Neural cell (in vitro differentiated cells): ENCODE measurements at regions not wholly inside any gene's neighbourhood (a gene's known extent, or its start where the extent isn't known, plus 50 kb on each side); places are given as distances from the start of the nearest gene placed in this dataset.

ENCODE experiments used
- H2AFZ ChIP-seq: fragments of 200-600, 300-800 bp; sonication (generic), shearing (Covaris generic); 2 replicates; pipeline ENCODE4 v1.6.0; 2014; ENCODE audit warnings: low read depth, mild to moderate bottlenecking, antibody characterized with exemption, low read length, moderate library complexity
- H3F3A ChIP-seq: fragments of 200-600 bp; shearing (Covaris generic); 2 replicates; pipeline ENCODE4 v1.6.1; 2016; ENCODE audit warnings: mild to moderate bottlenecking, moderate library complexity, mixed read lengths, antibody characterized with exemption, low read length; ENCODE audit not compliant: insufficient read depth, poor library complexity, severe bottlenecking
- H3K27ac ChIP-seq: fragments of 200-600, 300-800 bp; sonication (generic), shearing (Covaris generic); 2 replicates; pipeline ENCODE4 v1.5.1; 2014; ENCODE audit warnings: mild to moderate bottlenecking, low read length, moderate library complexity
- H3K27me3 ChIP-seq: fragments of 300-800, 200-600 bp; sonication (generic), shearing (Covaris generic); 2 replicates; pipeline ENCODE4 v1.6.0; 2014; ENCODE audit warnings: mild to moderate bottlenecking, low read depth, low read length, moderate library complexity; ENCODE audit not compliant: insufficient read depth
- H3K36me3 ChIP-seq: fragments of 300-800, 200-600 bp; sonication (generic), shearing (Covaris generic); 2 replicates; pipeline ENCODE4 v1.5.1; 2014; ENCODE audit warnings: mild to moderate bottlenecking, antibody characterized with exemption, low read length, moderate library complexity; ENCODE audit not compliant: insufficient read depth
- H3K4me2 ChIP-seq: fragments of 300-800, 200-600 bp; sonication (generic), shearing (Covaris generic); 2 replicates; pipeline ENCODE4 v1.6.0; 2014; ENCODE audit warnings: mild to moderate bottlenecking, low read length
- H3K4me3 ChIP-seq: fragments of 300-800, 200-600 bp; sonication (generic), shearing (Covaris generic); 2 replicates; pipeline ENCODE4 v1.5.1; 2014; ENCODE audit warnings: mild to moderate bottlenecking, low read length, moderate library complexity
- H3K79me2 ChIP-seq: fragments of 200-600 bp; shearing (Covaris generic); replicated peaks from 2 replicates; pipeline ENCODE4 v1.6.0; 2014; ENCODE audit warnings: mild to moderate bottlenecking, low read length, moderate library complexity; ENCODE audit not compliant: insufficient read depth
- H3K9ac ChIP-seq: fragments of 300-800, 200-600 bp; sonication (generic), shearing (Covaris generic); 2 replicates; pipeline ENCODE4 v1.6.1; 2016; ENCODE audit warnings: mild to moderate bottlenecking, low read length, mixed read lengths
- H3K9me2 ChIP-seq: fragments of 200-600 bp; shearing (Covaris generic); 2 replicates; pipeline ENCODE4 v1.6.1; 2016; ENCODE audit warnings: mild to moderate bottlenecking, low read length, mixed read lengths; ENCODE audit not compliant: insufficient read depth
- H3K9me3 ChIP-seq: fragments of 200-600, 300-800 bp; sonication (generic), shearing (Covaris generic); 2 replicates; pipeline ENCODE4 v1.6.1; 2016; ENCODE audit warnings: mild to moderate bottlenecking, mixed run types, low read length, moderate library complexity, mixed read lengths
- H4K20me1 ChIP-seq: fragments of 200-600 bp; shearing (Covaris generic); 2 replicates; pipeline ENCODE4 v1.6.1; 2016; ENCODE audit warnings: mild to moderate bottlenecking, mixed run types; ENCODE audit not compliant: insufficient read depth
- EP300 ChIP-seq: fragments of 450-650 bp; conservative IDR thresholded peaks from 2 replicates; pipeline ENCODE4 v1.6.1; 2014; ENCODE audit warnings: antibody characterized with exemption, mild to moderate bottlenecking, moderate library complexity; ENCODE audit not compliant: poor library complexity, severe bottlenecking
- EZH2 ChIP-seq: fragments of 200-600, 300-800 bp; shearing (Covaris generic), sonication (generic); IDR thresholded peaks from 2 replicates; pipeline ENCODE4 v1.6.1; 2014; ENCODE audit warnings: antibody characterized with exemption, low read length, borderline replicate concordance, mild to moderate bottlenecking; ENCODE audit not compliant: insufficient read depth, poor library complexity, severe bottlenecking
- MXI1 ChIP-seq: fragments of 450-650 bp; conservative IDR thresholded peaks from 2 replicates; pipeline ENCODE4 v1.6.1; 2014; ENCODE audit warnings: antibody characterized with exemption, mild to moderate bottlenecking; ENCODE audit not compliant: poor library complexity, severe bottlenecking
- POLR2AphosphoS5 ChIP-seq: IDR thresholded peaks from 2 replicates; pipeline ENCODE4 v1.6.1; 2012
- RAD21 ChIP-seq: fragments of 450-650 bp; conservative IDR thresholded peaks from 2 replicates; pipeline ENCODE4 v1.6.1; 2014; ENCODE audit warnings: antibody characterized with exemption, mild to moderate bottlenecking, moderate library complexity
- SMC3 ChIP-seq: fragments of 450-650 bp; conservative IDR thresholded peaks from 2 replicates; pipeline ENCODE4 v1.6.1; 2014; ENCODE audit warnings: antibody characterized with exemption, mild to moderate bottlenecking, moderate library complexity; ENCODE audit not compliant: poor library complexity
- TAF1 ChIP-seq: IDR thresholded peaks from 2 replicates; pipeline ENCODE4 v1.6.1; 2012; ENCODE audit warnings: low read depth
- TF ChIP-seq, protein P1 (sequence below): fragments of 450-650 bp; IDR thresholded peaks from 2 replicates; pipeline ENCODE4 v1.5.1; 2014; ENCODE audit warnings: antibody characterized with exemption, mild to moderate bottlenecking, moderate library complexity; ENCODE audit not compliant: poor library complexity, severe bottlenecking
- TF ChIP-seq, protein P2 (sequence below): IDR thresholded peaks from 2 replicates; pipeline ENCODE4 v1.6.1; 2012; ENCODE audit warnings: borderline replicate concordance

DNA sequence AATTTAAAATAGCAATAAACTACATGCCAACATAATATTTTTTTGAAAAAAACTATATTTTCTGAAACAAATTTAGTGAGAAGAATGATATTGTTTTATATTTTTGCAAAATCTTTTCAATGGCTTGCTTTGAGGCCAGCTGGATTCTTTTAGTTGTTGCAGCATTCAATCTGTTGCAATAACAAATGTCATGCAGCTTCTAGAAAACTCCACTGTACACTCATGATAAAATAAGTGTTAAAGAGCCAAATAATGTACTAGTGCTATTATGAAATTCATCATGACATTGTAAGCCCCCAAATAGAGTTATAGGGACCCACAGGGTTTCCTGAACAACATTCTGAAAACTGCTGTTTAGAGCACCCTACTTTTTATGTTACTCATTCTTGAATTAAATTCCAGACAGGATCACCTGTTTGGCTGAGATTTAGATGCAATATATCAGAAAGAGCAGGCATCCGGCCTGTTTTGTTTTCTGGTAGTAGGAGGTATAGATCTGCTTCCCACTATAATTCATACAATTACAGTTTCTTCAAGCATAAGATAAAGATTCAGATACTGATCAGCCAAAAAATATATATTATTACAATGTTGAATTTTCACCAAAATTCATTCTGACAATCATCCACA, 703.0 kb upstream of the ZNF385D start:
- H3K79me2 ChIP-seq: no peaks in the 10 kb centered on the region

DNA sequence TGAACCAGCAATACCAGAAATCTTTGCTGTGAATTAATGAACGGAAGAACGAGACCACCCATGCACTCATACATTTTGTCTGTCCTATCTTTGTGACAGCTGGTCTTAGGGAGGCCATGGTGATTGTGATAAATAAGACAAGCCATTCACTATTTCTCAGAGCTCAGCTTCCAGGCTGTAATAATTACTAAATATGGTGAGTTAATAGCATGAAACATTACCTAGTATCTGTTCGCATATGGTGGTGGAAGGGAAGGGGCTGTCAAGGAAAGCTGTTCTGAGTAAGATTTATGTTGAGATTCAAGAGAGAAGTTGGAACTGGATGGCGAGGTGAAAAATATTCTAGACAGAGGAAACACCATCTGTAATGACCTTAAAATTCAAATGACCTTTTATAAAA, 719.0 kb upstream of the ZNF385D start:
- Histone ChIP-seq H3K9ac (no peak overlapping the region), H4K20me1 (no peaks in the 10 kb centered on the region), H3K27me3 (no peaks in the 10 kb centered on the region), H3K4me3 (no peak overlapping the region), H3K9me3 (no peaks in the 10 kb centered on the region), H3K79me2 (no peaks in the 10 kb centered on the region), H3K9me2 (no peaks in the 10 kb centered on the region), H2AFZ (no peak overlapping the region), H3F3A (no peaks in the 10 kb centered on the region), H3K36me3 (no peaks in the 10 kb centered on the region), H3K27ac (no peak overlapping the region), H3K4me2 (no peak overlapping the region)
- TF ChIP-seq EP300 (no peak), TAF1 (no peak), SMC3 (no peak), MXI1 (no peak), EZH2 (no peak), RAD21 (no peak), POLR2AphosphoS5 (no peak)
- TF ChIP-seq, protein P1, sequence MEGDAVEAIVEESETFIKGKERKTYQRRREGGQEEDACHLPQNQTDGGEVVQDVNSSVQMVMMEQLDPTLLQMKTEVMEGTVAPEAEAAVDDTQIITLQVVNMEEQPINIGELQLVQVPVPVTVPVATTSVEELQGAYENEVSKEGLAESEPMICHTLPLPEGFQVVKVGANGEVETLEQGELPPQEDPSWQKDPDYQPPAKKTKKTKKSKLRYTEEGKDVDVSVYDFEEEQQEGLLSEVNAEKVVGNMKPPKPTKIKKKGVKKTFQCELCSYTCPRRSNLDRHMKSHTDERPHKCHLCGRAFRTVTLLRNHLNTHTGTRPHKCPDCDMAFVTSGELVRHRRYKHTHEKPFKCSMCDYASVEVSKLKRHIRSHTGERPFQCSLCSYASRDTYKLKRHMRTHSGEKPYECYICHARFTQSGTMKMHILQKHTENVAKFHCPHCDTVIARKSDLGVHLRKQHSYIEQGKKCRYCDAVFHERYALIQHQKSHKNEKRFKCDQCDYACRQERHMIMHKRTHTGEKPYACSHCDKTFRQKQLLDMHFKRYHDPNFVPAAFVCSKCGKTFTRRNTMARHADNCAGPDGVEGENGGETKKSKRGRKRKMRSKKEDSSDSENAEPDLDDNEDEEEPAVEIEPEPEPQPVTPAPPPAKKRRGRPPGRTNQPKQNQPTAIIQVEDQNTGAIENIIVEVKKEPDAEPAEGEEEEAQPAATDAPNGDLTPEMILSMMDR: no peak
- TF ChIP-seq, protein P2, sequence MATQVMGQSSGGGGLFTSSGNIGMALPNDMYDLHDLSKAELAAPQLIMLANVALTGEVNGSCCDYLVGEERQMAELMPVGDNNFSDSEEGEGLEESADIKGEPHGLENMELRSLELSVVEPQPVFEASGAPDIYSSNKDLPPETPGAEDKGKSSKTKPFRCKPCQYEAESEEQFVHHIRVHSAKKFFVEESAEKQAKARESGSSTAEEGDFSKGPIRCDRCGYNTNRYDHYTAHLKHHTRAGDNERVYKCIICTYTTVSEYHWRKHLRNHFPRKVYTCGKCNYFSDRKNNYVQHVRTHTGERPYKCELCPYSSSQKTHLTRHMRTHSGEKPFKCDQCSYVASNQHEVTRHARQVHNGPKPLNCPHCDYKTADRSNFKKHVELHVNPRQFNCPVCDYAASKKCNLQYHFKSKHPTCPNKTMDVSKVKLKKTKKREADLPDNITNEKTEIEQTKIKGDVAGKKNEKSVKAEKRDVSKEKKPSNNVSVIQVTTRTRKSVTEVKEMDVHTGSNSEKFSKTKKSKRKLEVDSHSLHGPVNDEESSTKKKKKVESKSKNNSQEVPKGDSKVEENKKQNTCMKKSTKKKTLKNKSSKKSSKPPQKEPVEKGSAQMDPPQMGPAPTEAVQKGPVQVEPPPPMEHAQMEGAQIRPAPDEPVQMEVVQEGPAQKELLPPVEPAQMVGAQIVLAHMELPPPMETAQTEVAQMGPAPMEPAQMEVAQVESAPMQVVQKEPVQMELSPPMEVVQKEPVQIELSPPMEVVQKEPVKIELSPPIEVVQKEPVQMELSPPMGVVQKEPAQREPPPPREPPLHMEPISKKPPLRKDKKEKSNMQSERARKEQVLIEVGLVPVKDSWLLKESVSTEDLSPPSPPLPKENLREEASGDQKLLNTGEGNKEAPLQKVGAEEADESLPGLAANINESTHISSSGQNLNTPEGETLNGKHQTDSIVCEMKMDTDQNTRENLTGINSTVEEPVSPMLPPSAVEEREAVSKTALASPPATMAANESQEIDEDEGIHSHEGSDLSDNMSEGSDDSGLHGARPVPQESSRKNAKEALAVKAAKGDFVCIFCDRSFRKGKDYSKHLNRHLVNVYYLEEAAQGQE: no peak

More for the DNA sequence above, 703.0 kb upstream of the ZNF385D start:
- Histone ChIP-seq H2AFZ (no peak overlapping the region), H3K9me2 (no peaks in the 10 kb centered on the region), H4K20me1 (no peaks in the 10 kb centered on the region), H3K9ac (no peak overlapping the region), H3K4me3 (no peak overlapping the region), H3K36me3 (no peaks in the 10 kb centered on the region), H3F3A (peaks cover 3% of the 10 kb centered on the region), H3K27ac (no peak overlapping the region), H3K4me2 (no peak overlapping the region), H3K9me3 (no peaks in the 10 kb centered on the region), H3K27me3 (no peaks in the 10 kb centered on the region)
- no peak for TF ChIP-seq EP300
- TF ChIP-seq MXI1: no peak
- TF ChIP-seq TAF1: no peak
- TF ChIP-seq, protein P1: no peak
- TF ChIP-seq, protein P2: no peak
- no peak for TF ChIP-seq SMC3
- TF ChIP-seq EZH2: no peak
- TF ChIP-seq POLR2AphosphoS5: no peak
- TF ChIP-seq RAD21: no peak
